OCI-LY7 (cell line): ENCODE measurements at regions not wholly inside any gene's neighbourhood (a gene's known extent, or its start where the extent isn't known, plus 50 kb on each side); places are given as distances from the start of the nearest gene placed in this dataset.
"Not testable (repeated sequence)": the region's sequence is repeated elsewhere in the genome, so short reads cannot be mapped to it uniquely, and the experiment has no call there.

Experiments used
- BruUV-seq: library from RNA; stranded (reverse); fragments of 400-500 nt; replicated peaks from 2 replicates; lab custom pipeline; 2021; lab: Mats Ljungman, UMichigan
- CTCF ChIA-PET: fragments of 300-600 bp; sonication (Branson Sonifier 250); formaldehyde crosslinking; loops from one replicate; lab custom pipeline; 2022; ENCODE audit warnings: antibody characterized with exemption; ENCODE audit not compliant: unreplicated experiment; lab: Charles Lee
- POLR2A ChIA-PET: fragments of 300-600 bp; sonication (Branson Sonifier 250); formaldehyde crosslinking; loops from one replicate; lab custom pipeline; 2022; ENCODE audit warnings: antibody characterized with exemption; lab: Charles Lee
- DNase-seq: peaks from one replicate; pipeline ENCODE4 v3.0.0-alpha.2; 2015; ENCODE audit warnings: low spot score
- H2AFZ ChIP-seq: fragments of 200-600 bp; sonication (generic), shearing (Covaris generic); 2 replicates; pipeline ENCODE4 v1.6.1; 2014; ENCODE audit warnings: mild to moderate bottlenecking, antibody characterized with exemption, low read length, moderate library complexity
- H3K27ac ChIP-seq: fragments of 200-600 bp; sonication (generic); 2 replicates; pipeline ENCODE4 v1.5.1; 2014; ENCODE audit warnings: mixed run types, low read depth, mild to moderate bottlenecking, moderate library complexity, low read length, inconsistent platforms; ENCODE audit not compliant: poor library complexity, severe bottlenecking
- H3K36me3 ChIP-seq: fragments of 200-600 bp; sonication (generic); 2 replicates; pipeline ENCODE4 v1.6.1; 2014; ENCODE audit warnings: mild to moderate bottlenecking, antibody characterized with exemption, low read length, moderate library complexity, mixed read lengths; ENCODE audit not compliant: insufficient read depth
- H3K4me1 ChIP-seq: fragments of 200-600 bp; sonication (generic); 2 replicates; pipeline ENCODE4 v1.5.1; 2014; ENCODE audit warnings: mild to moderate bottlenecking, low read length; ENCODE audit not compliant: insufficient read depth, poor library complexity, severe bottlenecking
- H3K4me2 ChIP-seq: fragments of 200-600 bp; sonication (generic); 2 replicates; pipeline ENCODE4 v1.6.1; 2014; ENCODE audit warnings: mild to moderate bottlenecking, low read length
- H3K4me3 ChIP-seq: fragments of 200-600 bp; sonication (generic); 2 replicates; pipeline ENCODE4 v1.5.1; 2014; ENCODE audit warnings: mild to moderate bottlenecking, low read depth, low read length; ENCODE audit not compliant: poor library complexity, severe bottlenecking
- H3K79me2 ChIP-seq: fragments of 200-600 bp; sonication (generic); 2 replicates; pipeline ENCODE4 v1.6.1; 2016; ENCODE audit warnings: low read depth, mild to moderate bottlenecking, low read length, moderate library complexity, mixed read lengths; ENCODE audit not compliant: insufficient read depth
- H3K9me2 ChIP-seq: fragments of 200-600 bp; sonication (generic); 2 replicates; pipeline ENCODE4 v1.6.1; 2016; ENCODE audit warnings: mild to moderate bottlenecking, low read length, mixed read lengths; ENCODE audit not compliant: insufficient read depth
- H3K9me3 ChIP-seq: fragments of 200-600 bp; sonication (generic); 2 replicates; pipeline ENCODE4 v1.6.1; 2014; ENCODE audit warnings: mild to moderate bottlenecking, mixed run types, low read length, mixed read lengths
- H4K20me1 ChIP-seq: fragments of 200-600 bp; sonication (generic); 2 replicates; pipeline ENCODE4 v1.6.1; 2014; ENCODE audit warnings: mild to moderate bottlenecking, antibody characterized with exemption, low read length, moderate library complexity, mixed read lengths; ENCODE audit not compliant: insufficient read depth
- EZH2phosphoT487 ChIP-seq: fragments of 200-600 bp; sonication (generic); IDR thresholded peaks from 2 replicates; pipeline ENCODE4 v1.6.1; 2018; ENCODE audit warnings: low read depth, borderline replicate concordance, mild to moderate bottlenecking, mixed run types, antibody characterized with exemption, low read length, moderate library complexity, mixed read lengths
- intact Hi-C: fragments of 100-400 bp; cut with micrococcal nuclease; formaldehyde crosslinking; loops from one replicate; pipeline ENCODE4 v1.10.0; 2022; ENCODE audit not compliant: unreplicated experiment
- TF ChIP-seq, protein P1 (sequence below): fragments of 200-600 bp; sonication (generic); conservative IDR thresholded peaks from 2 replicates; pipeline ENCODE4 v1.5.1; 2014; ENCODE audit warnings: mild to moderate bottlenecking, antibody characterized with exemption, low read length, moderate library complexity, mixed read lengths

DNA sequence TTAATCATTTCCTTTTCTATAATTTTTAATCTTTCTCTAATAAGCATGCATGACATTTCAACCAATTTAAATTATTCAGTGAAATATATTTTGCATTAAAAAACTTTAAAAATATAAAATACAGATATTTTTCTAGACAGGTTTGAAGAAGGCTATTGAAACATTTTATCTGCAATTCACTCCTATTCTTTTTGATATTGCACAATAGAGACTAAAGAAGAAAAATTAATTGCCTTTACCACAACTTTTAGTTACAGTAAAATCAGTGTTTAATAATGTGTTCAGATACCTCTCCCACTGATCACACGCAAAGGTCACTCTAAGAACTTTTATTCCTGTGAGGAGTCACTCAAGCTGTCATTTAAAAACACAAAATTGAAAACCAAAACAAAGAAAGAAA is 1416.7 kb downstream of the FSCB start:
- intact Hi-C loops = no loop called here

DNA sequence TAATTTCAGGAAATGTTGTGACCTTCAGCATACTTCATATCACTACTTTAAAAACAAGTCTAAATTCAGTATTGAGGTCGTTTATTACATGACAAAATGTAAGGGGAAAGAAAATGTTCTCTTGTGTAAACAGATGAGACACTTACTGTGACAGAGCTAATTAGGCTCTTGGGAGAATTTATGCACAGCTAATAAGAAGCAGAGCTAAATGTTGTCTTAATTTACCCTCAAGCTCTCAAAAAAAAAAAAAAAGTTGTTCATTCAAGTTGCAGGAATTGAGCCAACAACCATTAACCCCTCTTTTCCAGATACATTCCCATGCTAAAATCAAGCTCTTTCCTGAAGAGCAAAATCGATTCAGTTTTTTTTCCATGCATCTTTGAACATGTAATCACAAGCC is 1419.4 kb downstream of the FSCB start:
- intact Hi-C loops = no loop called here
- H3K27ac ChIP-seq = no peak overlapping the region
- H4K20me1 ChIP-seq = no peaks in the 10 kb centered on the region
- ChIA-PET CTCF (no interaction called here), POLR2A (no interaction called here)
- BruUV-seq = no TSS peak
- no peak for DNase-seq
- no peaks in the 10 kb centered on the region for H3K36me3 ChIP-seq
- H3K9me3 ChIP-seq = no peaks in the 10 kb centered on the region; the same call in 1 of the 2 replicates
- H3K4me1 ChIP-seq = no peaks in the 10 kb centered on the region
- TF ChIP-seq EZH2phosphoT487 = no peak
- TF ChIP-seq, protein P1, sequence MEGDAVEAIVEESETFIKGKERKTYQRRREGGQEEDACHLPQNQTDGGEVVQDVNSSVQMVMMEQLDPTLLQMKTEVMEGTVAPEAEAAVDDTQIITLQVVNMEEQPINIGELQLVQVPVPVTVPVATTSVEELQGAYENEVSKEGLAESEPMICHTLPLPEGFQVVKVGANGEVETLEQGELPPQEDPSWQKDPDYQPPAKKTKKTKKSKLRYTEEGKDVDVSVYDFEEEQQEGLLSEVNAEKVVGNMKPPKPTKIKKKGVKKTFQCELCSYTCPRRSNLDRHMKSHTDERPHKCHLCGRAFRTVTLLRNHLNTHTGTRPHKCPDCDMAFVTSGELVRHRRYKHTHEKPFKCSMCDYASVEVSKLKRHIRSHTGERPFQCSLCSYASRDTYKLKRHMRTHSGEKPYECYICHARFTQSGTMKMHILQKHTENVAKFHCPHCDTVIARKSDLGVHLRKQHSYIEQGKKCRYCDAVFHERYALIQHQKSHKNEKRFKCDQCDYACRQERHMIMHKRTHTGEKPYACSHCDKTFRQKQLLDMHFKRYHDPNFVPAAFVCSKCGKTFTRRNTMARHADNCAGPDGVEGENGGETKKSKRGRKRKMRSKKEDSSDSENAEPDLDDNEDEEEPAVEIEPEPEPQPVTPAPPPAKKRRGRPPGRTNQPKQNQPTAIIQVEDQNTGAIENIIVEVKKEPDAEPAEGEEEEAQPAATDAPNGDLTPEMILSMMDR = no peak
- no peak overlapping the region for H2AFZ ChIP-seq
- no peaks in the 10 kb centered on the region for H3K9me2 ChIP-seq
- no peak overlapping the region for H3K4me3 ChIP-seq
- H3K79me2 ChIP-seq = no peaks in the 10 kb centered on the region
- no peak overlapping the region for H3K4me2 ChIP-seq

More for the DNA sequence above, 1416.7 kb downstream of the FSCB start:
- ChIA-PET CTCF (no interaction called here), POLR2A (no interaction called here)
- Histone ChIP-seq H4K20me1 (no peaks in the 10 kb centered on the region), H3K9me2 (no peaks in the 10 kb centered on the region), H3K4me2 (no peak overlapping the region), H3K36me3 (no peaks in the 10 kb centered on the region), H3K27ac (no peak overlapping the region), H3K4me1 (no peaks in the 10 kb centered on the region), H3K4me3 (no peak overlapping the region), H3K9me3 (no peaks in the 10 kb centered on the region; the same call in 1 of the 2 replicates), H3K79me2 (no peaks in the 10 kb centered on the region), H2AFZ (no peak overlapping the region)
- BruUV-seq = no TSS peak
- TF ChIP-seq, protein P1 = no peak
- TF ChIP-seq EZH2phosphoT487 = no peak
- no peak for DNase-seq

- no peak overlapping the region for H3K4me2 ChIP-seq
- ChIA-PET CTCF (no interaction called here), POLR2A (no interaction called here)
- no peaks in the 10 kb centered on the region for H3K9me2 ChIP-seq
- no peaks in the 10 kb centered on the region for H3K79me2 ChIP-seq
- H3K9me3 ChIP-seq = no peaks in the 10 kb centered on the region
- no peak for DNase-seq
- no TSS peak for BruUV-seq
- intact Hi-C loops = no loop called here
- H3K4me1 ChIP-seq = no peaks in the 10 kb centered on the region
- H3K27ac ChIP-seq = no peak overlapping the region
- no peaks in the 10 kb centered on the region for H3K36me3 ChIP-seq
- H3K4me3 ChIP-seq = no peak overlapping the region
- no peaks in the 10 kb centered on the region for H4K20me1 ChIP-seq
- no peak overlapping the region for H2AFZ ChIP-seq
- TF ChIP-seq EZH2phosphoT487 = no peak
- TF ChIP-seq, protein P1 = no peak
Observed at GRCh38 chr14:43085819-43086218, 1421.3 kb downstream of the FSCB start.

GRCh38 chr14:43067372-43067771 is 1439.7 kb downstream of the FSCB start:
- intact Hi-C loops, DNase-seq, H4K20me1 ChIP-seq, CTCF ChIA-PET, H3K4me3 ChIP-seq, BruUV-seq, H3K27ac ChIP-seq, H3K36me3 ChIP-seq, H3K4me1 ChIP-seq, H2AFZ ChIP-seq, H3K9me3 ChIP-seq, H3K9me2 ChIP-seq, POLR2A ChIA-PET, H3K79me2 ChIP-seq, H3K4me2 ChIP-seq: not testable (repeated sequence)
